Loucy (cell line): ENCODE measurements at regions not wholly inside any gene's neighbourhood (a gene's known extent, or its start where the extent isn't known, plus 50 kb on each side); places are given as distances from the start of the nearest gene placed in this dataset.

Experiments used
- CTCF ChIP-seq: fragments of 200-600 bp; sonication (generic); conservative IDR thresholded peaks from 2 replicates; pipeline ENCODE4 v1.5.1; 2014; ENCODE audit warnings: mild to moderate bottlenecking, antibody characterized with exemption, low read length
- EZH2phosphoT487 ChIP-seq: fragments of 200-600 bp; IDR thresholded peaks from 2 replicates; pipeline ENCODE4 v1.6.1; 2018; ENCODE audit warnings: antibody characterized with exemption, mild to moderate bottlenecking, moderate library complexity, borderline replicate concordance

GRCh38 chr5:97909541-97909940, 726.5 kb upstream of the RIOK2 start:
- TF ChIP-seq CTCF (no peak), EZH2phosphoT487 (no peak)
